Neuronal stem cell (in vitro differentiated cells): ENCODE measurements at regions not wholly inside any gene's neighbourhood (a gene's known extent, or its start where the extent isn't known, plus 50 kb on each side); places are given as distances from the start of the nearest gene placed in this dataset.

Source experiments
- DNase-seq: peaks from one replicate; pipeline ENCODE4 v3.0.0-alpha.2; 2013; ENCODE audit warnings: low spot score
- H2AFZ ChIP-seq: one replicate; pipeline ENCODE4 v1.6.1; 2013; ENCODE audit warnings: mild to moderate bottlenecking, low read length, inconsistent platforms
- H2AK5ac ChIP-seq: 2 replicates; pipeline ENCODE4 v1.6.1; 2013; ENCODE audit warnings: low read depth, mild to moderate bottlenecking, inconsistent platforms, low read length, moderate library complexity, mixed read lengths
- H2BK120ac ChIP-seq: 2 replicates; pipeline ENCODE4 v1.6.1; 2013; ENCODE audit warnings: low read depth, mild to moderate bottlenecking, inconsistent platforms, low read length, moderate library complexity, mixed read lengths
- H2BK12ac ChIP-seq: one replicate; pipeline ENCODE4 v1.6.1; 2013; ENCODE audit warnings: low read length, inconsistent platforms
- H2BK15ac ChIP-seq: 2 replicates; pipeline ENCODE4 v1.6.1; 2013; ENCODE audit warnings: mild to moderate bottlenecking, low read length, inconsistent platforms, mixed read lengths
- H2BK5ac ChIP-seq: one replicate; pipeline ENCODE4 v1.6.1; 2013; ENCODE audit warnings: inconsistent platforms, mild to moderate bottlenecking, low read length, moderate library complexity
- H3K14ac ChIP-seq: one replicate; pipeline ENCODE4 v1.6.1; 2013; ENCODE audit warnings: low read length, inconsistent platforms
- H3K18ac ChIP-seq: 2 replicates; pipeline ENCODE4 v1.6.1; 2013; ENCODE audit warnings: low read length, inconsistent platforms
- H3K23ac ChIP-seq: 2 replicates; pipeline ENCODE4 v1.6.1; 2013; ENCODE audit warnings: low read depth, mild to moderate bottlenecking, mixed read lengths, low read length, inconsistent platforms; ENCODE audit not compliant: poor library complexity
- H3K27ac ChIP-seq: replicated peaks from 3 replicates; pipeline ENCODE4 v1.5.1; 2013; ENCODE audit warnings: low read length, inconsistent platforms
- H3K27me3 ChIP-seq, 3 experiments: 2 replicates each; pipeline ENCODE4 v1.6.1; 2013; ENCODE audit warnings: low read length in 3 of 3, mild to moderate bottlenecking in 2 of 3, inconsistent platforms in 1 of 3, low read depth in 1 of 3, mixed read lengths in 1 of 3, moderate library complexity in 1 of 3; ENCODE audit not compliant: control insufficient read depth in 3 of 3, insufficient read depth in 3 of 3
- H3K36me3 ChIP-seq, 2 donors: replicated peaks in 1 of 2; 2 replicates each; pipeline ENCODE4 v1.6.1; 2013; ENCODE audit warnings: low read length in 2 of 2; ENCODE audit not compliant: control insufficient read depth in 2 of 2, insufficient read depth in 2 of 2
- H3K4ac ChIP-seq: 2 replicates; pipeline ENCODE4 v1.6.1; 2013; ENCODE audit warnings: inconsistent platforms, mild to moderate bottlenecking, low read length, moderate library complexity
- H3K4me1 ChIP-seq, 2 donors: 1 replicate in 1 of 2; 2 replicates in 1 of 2; pipeline ENCODE4 v1.6.1; 2013; ENCODE audit warnings: low read length in 2 of 2, low read depth in 1 of 2; ENCODE audit not compliant: control insufficient read depth in 2 of 2, insufficient read depth in 1 of 2
- H3K4me2 ChIP-seq: one replicate; pipeline ENCODE4 v1.6.1; 2013; ENCODE audit warnings: mild to moderate bottlenecking, low read length, inconsistent platforms; ENCODE audit not compliant: insufficient read depth, poor library complexity, severe bottlenecking
- H3K4me3 ChIP-seq, 2 donors: 2 replicates each; pipeline ENCODE4 v1.5.1; 2013; ENCODE audit warnings: low read length in 2 of 2, mild to moderate bottlenecking in 2 of 2, inconsistent platforms in 1 of 2, moderate library complexity in 1 of 2
- H3K79me1 ChIP-seq: one replicate; pipeline ENCODE4 v1.6.1; 2013; ENCODE audit warnings: low read depth, mild to moderate bottlenecking, inconsistent platforms, low read length, moderate library complexity
- H3K9ac ChIP-seq: one replicate; pipeline ENCODE4 v1.6.1; 2013; ENCODE audit warnings: mild to moderate bottlenecking, low read depth, low read length, inconsistent platforms; ENCODE audit not compliant: poor library complexity
- H3K9me3 ChIP-seq, 2 donors: replicated peaks in 1 of 2; 2 replicates each; pipeline versions ENCODE3 to v1.6.1; 2013; ENCODE audit warnings: low read length in 2 of 2, mild to moderate bottlenecking in 2 of 2, inconsistent platforms in 1 of 2, low read depth in 1 of 2, mixed read lengths in 1 of 2, moderate library complexity in 1 of 2; ENCODE audit not compliant: control insufficient read depth in 2 of 2, insufficient read depth in 1 of 2
- H4K8ac ChIP-seq: one replicate; pipeline ENCODE4 v1.6.1; 2013; ENCODE audit warnings: low read depth, mild to moderate bottlenecking, inconsistent platforms, low read length, moderate library complexity
- H4K91ac ChIP-seq: one replicate; pipeline ENCODE4 v1.6.1; 2013; ENCODE audit warnings: low read length, low read depth, mild to moderate bottlenecking, inconsistent platforms; ENCODE audit not compliant: poor library complexity
- WGBS, 2 donors: extraction: QIAGEN DNeasy Blood & Tissue Kit; methylation state at CpG; one replicate each; pipeline ENCODE4 v1.1.7; 2013; ENCODE audit warnings: missing lambda C conversion rate in 2 of 2, mixed read lengths in 1 of 2; ENCODE audit not compliant: insufficient read length in 2 of 2, insufficient replicate concordance in 1 of 2; ENCODE audit errors: extremely low coverage in 2 of 2; 5-methylcytosine and 5-hydroxymethylcytosine counted together

DNA sequence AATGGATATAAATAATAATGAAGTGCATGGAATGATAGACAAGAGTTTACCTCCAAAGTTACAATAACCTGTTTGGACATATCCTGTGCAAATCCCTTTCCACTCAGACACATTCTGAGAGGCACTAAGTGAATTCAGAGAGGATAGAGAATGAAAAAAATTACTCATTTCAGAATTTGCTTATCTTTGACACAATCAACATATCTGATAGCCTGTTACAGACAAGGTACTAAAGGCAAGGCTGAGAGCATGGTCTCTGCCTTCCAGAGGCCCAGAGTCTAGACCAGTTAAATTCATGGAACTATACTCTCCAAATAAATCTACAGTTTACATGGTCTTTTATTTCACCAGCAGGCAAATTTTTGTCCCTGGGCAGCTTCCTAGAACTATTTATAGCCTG lies 371.8 kb upstream of the PTGER4 start:
- no peak for DNase-seq
- Histone ChIP-seq H3K18ac (no peak overlapping the region), H2AK5ac (no peak overlapping the region)

GRCh38 chr5:40306869-40307487 lies 372.7 kb upstream of the PTGER4 start:
- Histone ChIP-seq H3K14ac (no peak overlapping the region), H3K4me3 (no peak overlapping the region), H3K4ac (no peak overlapping the region), H3K9ac (no peak overlapping the region), H3K18ac (no peak overlapping the region), H3K27ac (no peak overlapping the region), H3K79me1 (no peaks in the 10 kb centered on the region), H4K91ac (no peak overlapping the region), H3K36me3 (no peaks in the 10 kb centered on the region), H2AFZ (no peak overlapping the region), H3K9me3 (no peaks in the 10 kb centered on the region), H2BK5ac (no peak overlapping the region), H2AK5ac (no peak overlapping the region), H2BK15ac (no peak overlapping the region), H2BK120ac (no peak overlapping the region), H4K8ac (no peak overlapping the region), H3K27me3 (no peaks in the 10 kb centered on the region), H3K4me1 (no peaks in the 10 kb centered on the region), H3K23ac (no peak overlapping the region), H2BK12ac (no peak overlapping the region), H3K4me2 (no peak overlapping the region)
- no peak for DNase-seq
- WGBS, 2 donors, result no CpG with 5 or more reads among the region's 2 CpGs

More for the DNA sequence above, 371.8 kb upstream of the PTGER4 start:
- Histone ChIP-seq H3K14ac (no peak overlapping the region), H3K27me3 (no peaks in the 10 kb centered on the region), H3K27ac (no peak overlapping the region), H3K4ac (no peak overlapping the region), H3K79me1 (no peaks in the 10 kb centered on the region), H2BK12ac (no peak overlapping the region), H3K9ac (no peak overlapping the region), H2BK5ac (no peak overlapping the region), H3K9me3 (no peaks in the 10 kb centered on the region), H3K4me2 (no peak overlapping the region), H2BK120ac (no peak overlapping the region), H3K23ac (no peak overlapping the region), H3K4me1 (no peaks in the 10 kb centered on the region), H2BK15ac (no peak overlapping the region), H2AFZ (no peak overlapping the region), H4K8ac (no peak overlapping the region), H3K4me3 (no peak overlapping the region), H4K91ac (no peak overlapping the region), H3K36me3 (no peaks in the 10 kb centered on the region)

- H3K4me1 ChIP-seq, result no peaks in the 10 kb centered on the region
- WGBS, 2 donors, result no CpG with 5 or more reads among the region's 3 CpGs
- no peak overlapping the region for H3K14ac ChIP-seq
- no peak overlapping the region for H4K8ac ChIP-seq
- no peak overlapping the region for H2BK12ac ChIP-seq
- H3K9me3 ChIP-seq, result no peaks in the 10 kb centered on the region
- H3K27ac ChIP-seq, result no peak overlapping the region
- H3K23ac ChIP-seq, result no peak overlapping the region
- no peak overlapping the region for H2AFZ ChIP-seq
- H2BK120ac ChIP-seq, result no peak overlapping the region
- DNase-seq, result no peak
- no peaks in the 10 kb centered on the region for H3K79me1 ChIP-seq
- H3K4ac ChIP-seq, result no peak overlapping the region
- no peak overlapping the region for H2BK15ac ChIP-seq
- no peak overlapping the region for H3K4me3 ChIP-seq
- no peaks in the 10 kb centered on the region for H3K36me3 ChIP-seq
- no peak overlapping the region for H3K9ac ChIP-seq
- no peak overlapping the region for H2AK5ac ChIP-seq
- H3K18ac ChIP-seq, result no peak overlapping the region
- no peak overlapping the region for H2BK5ac ChIP-seq
- no peak overlapping the region for H4K91ac ChIP-seq
- no peak overlapping the region for H3K4me2 ChIP-seq
- no peaks in the 10 kb centered on the region for H3K27me3 ChIP-seq
Measured at GRCh38 chr5:40292006-40292405, 387.7 kb upstream of the PTGER4 start.

- Histone ChIP-seq H2AFZ (no peak overlapping the region), H2BK5ac (no peak overlapping the region), H2BK12ac (no peak overlapping the region), H2AK5ac (no peak overlapping the region), H3K14ac (no peak overlapping the region), H4K8ac (no peak overlapping the region), H3K4me2 (no peak overlapping the region), H3K9ac (no peak overlapping the region), H3K4me1 (no peaks in the 10 kb centered on the region), H4K91ac (no peak overlapping the region), H2BK15ac (no peak overlapping the region), H3K4me3 (no peak overlapping the region), H3K9me3 (no peaks in the 10 kb centered on the region), H3K23ac (no peak overlapping the region), H3K27ac (no peak overlapping the region), H2BK120ac (no peak overlapping the region), H3K4ac (no peak overlapping the region), H3K18ac (no peak overlapping the region), H3K79me1 (no peaks in the 10 kb centered on the region), H3K36me3 (no peaks in the 10 kb centered on the region), H3K27me3 (no peaks in the 10 kb centered on the region)
- DNase-seq, result no peak
- no CpG with 5 or more reads among the region's 2 CpGs for WGBS, 2 donors
Measured at GRCh38 chr5:40291338-40291737, 388.4 kb upstream of the PTGER4 start.
